ENCODE measurements at regions not wholly inside any gene's neighbourhood (a gene's known extent, or its start where the extent isn't known, plus 50 kb on each side); places are given as distances from the start of the nearest gene placed in this dataset.

DNA sequence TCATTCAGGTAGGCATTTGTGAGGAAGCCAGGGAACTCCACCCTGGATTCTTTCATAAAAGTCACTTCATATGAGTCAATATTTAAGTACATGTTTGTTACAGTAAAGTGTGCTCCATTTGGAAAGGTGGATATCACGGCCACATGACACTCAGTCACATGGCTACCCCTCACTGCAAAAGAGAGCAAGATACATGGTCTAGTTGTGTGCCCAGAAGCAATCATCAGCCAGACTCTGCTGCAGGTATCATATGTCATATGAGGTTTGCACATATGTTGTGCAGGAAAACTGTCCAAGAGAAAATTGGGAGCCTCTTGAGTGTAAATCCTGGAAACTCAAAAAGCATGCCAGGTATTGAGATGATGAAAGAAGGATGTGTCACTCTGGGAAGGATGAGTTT is 55.0 kb upstream of the NMNAT3 start:
- TF ChIP-seq, protein P1, sequence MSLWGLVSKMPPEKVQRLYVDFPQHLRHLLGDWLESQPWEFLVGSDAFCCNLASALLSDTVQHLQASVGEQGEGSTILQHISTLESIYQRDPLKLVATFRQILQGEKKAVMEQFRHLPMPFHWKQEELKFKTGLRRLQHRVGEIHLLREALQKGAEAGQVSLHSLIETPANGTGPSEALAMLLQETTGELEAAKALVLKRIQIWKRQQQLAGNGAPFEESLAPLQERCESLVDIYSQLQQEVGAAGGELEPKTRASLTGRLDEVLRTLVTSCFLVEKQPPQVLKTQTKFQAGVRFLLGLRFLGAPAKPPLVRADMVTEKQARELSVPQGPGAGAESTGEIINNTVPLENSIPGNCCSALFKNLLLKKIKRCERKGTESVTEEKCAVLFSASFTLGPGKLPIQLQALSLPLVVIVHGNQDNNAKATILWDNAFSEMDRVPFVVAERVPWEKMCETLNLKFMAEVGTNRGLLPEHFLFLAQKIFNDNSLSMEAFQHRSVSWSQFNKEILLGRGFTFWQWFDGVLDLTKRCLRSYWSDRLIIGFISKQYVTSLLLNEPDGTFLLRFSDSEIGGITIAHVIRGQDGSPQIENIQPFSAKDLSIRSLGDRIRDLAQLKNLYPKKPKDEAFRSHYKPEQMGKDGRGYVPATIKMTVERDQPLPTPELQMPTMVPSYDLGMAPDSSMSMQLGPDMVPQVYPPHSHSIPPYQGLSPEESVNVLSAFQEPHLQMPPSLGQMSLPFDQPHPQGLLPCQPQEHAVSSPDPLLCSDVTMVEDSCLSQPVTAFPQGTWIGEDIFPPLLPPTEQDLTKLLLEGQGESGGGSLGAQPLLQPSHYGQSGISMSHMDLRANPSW (CRISPR knock-in tag; conservative IDR thresholded peaks at IDR 0.05; ENCODE audit: low read depth): no peak
- TF ChIP-seq, protein P2, sequence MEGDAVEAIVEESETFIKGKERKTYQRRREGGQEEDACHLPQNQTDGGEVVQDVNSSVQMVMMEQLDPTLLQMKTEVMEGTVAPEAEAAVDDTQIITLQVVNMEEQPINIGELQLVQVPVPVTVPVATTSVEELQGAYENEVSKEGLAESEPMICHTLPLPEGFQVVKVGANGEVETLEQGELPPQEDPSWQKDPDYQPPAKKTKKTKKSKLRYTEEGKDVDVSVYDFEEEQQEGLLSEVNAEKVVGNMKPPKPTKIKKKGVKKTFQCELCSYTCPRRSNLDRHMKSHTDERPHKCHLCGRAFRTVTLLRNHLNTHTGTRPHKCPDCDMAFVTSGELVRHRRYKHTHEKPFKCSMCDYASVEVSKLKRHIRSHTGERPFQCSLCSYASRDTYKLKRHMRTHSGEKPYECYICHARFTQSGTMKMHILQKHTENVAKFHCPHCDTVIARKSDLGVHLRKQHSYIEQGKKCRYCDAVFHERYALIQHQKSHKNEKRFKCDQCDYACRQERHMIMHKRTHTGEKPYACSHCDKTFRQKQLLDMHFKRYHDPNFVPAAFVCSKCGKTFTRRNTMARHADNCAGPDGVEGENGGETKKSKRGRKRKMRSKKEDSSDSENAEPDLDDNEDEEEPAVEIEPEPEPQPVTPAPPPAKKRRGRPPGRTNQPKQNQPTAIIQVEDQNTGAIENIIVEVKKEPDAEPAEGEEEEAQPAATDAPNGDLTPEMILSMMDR (IDR thresholded peaks at IDR 0.05): no peak
- no peak for TF ChIP-seq ZNF138 (CRISPR knock-in tag; conservative IDR thresholded peaks at IDR 0.05)

Data from WTC11 (cell line).